ENCODE measurements at regions not wholly inside any gene's neighbourhood (a gene's known extent, or its start where the extent isn't known, plus 50 kb on each side); places are given as distances from the start of the nearest gene placed in this dataset.

GRCh38 chr12:118734266-118734665 is 247.1 kb upstream of the SRRM4 start:
- no peak for TF ChIP-seq TAF1 (IDR thresholded peaks at IDR 0.05; ENCODE audit: borderline replicate concordance, insufficient read depth, low read length)
- TF ChIP-seq FOXP2 (optimal IDR thresholded peaks at IDR 0.05; ENCODE audit: borderline replicate concordance, extremely low read depth, extremely low read length, insufficient read depth), result no peak
- no peak for TF ChIP-seq SIN3A (IDR thresholded peaks at IDR 0.05; ENCODE audit: borderline replicate concordance, insufficient read depth, low read length)
- no peak for TF ChIP-seq REST (IDR thresholded peaks at IDR 0.05; ENCODE audit: insufficient read depth in 1 of 2, low read depth in 2 of 2, low read length in 2 of 2)
- TF ChIP-seq POLR2AphosphoS5 (IDR thresholded peaks at IDR 0.05; ENCODE audit: low read depth, low read length), result no peak

GRCh38 chr12:118737985-118738540 is 243.3 kb upstream of the SRRM4 start:
- TF ChIP-seq POLR2AphosphoS5 (IDR thresholded peaks at IDR 0.05; ENCODE audit: low read depth, low read length) (no peak), REST (IDR thresholded peaks at IDR 0.05; ENCODE audit: insufficient read depth in 1 of 2, low read depth in 2 of 2, low read length in 2 of 2) (no peak), TAF1 (IDR thresholded peaks at IDR 0.05; ENCODE audit: borderline replicate concordance, insufficient read depth, low read length) (no peak), SIN3A (IDR thresholded peaks at IDR 0.05; ENCODE audit: borderline replicate concordance, insufficient read depth, low read length) (no peak), FOXP2 (optimal IDR thresholded peaks at IDR 0.05; ENCODE audit: borderline replicate concordance, extremely low read depth, extremely low read length, insufficient read depth) (no peak)

GRCh38 chr12:118741194-118741593 is 240.1 kb upstream of the SRRM4 start:
- TF ChIP-seq REST (IDR thresholded peaks at IDR 0.05; ENCODE audit: insufficient read depth in 1 of 2, low read depth in 2 of 2, low read length in 2 of 2) (no peak), FOXP2 (optimal IDR thresholded peaks at IDR 0.05; ENCODE audit: borderline replicate concordance, extremely low read depth, extremely low read length, insufficient read depth) (no peak), TAF1 (IDR thresholded peaks at IDR 0.05; ENCODE audit: borderline replicate concordance, insufficient read depth, low read length) (no peak)

- no peak for TF ChIP-seq REST (IDR thresholded peaks at IDR 0.05; ENCODE audit: insufficient read depth in 1 of 2, low read depth in 2 of 2, low read length in 2 of 2)
- no peak for TF ChIP-seq FOXP2 (optimal IDR thresholded peaks at IDR 0.05; ENCODE audit: borderline replicate concordance, extremely low read depth, extremely low read length, insufficient read depth)
- TF ChIP-seq SIN3A (IDR thresholded peaks at IDR 0.05; ENCODE audit: borderline replicate concordance, insufficient read depth, low read length), result no peak
- TF ChIP-seq TAF1 (IDR thresholded peaks at IDR 0.05; ENCODE audit: borderline replicate concordance, insufficient read depth, low read length), result no peak
- no peak for TF ChIP-seq POLR2AphosphoS5 (IDR thresholded peaks at IDR 0.05; ENCODE audit: low read depth, low read length)
These were observed 238.9 kb upstream of the SRRM4 start for GRCh38 chr12:118742431-118742830.
